OCI-LY7 (cell line): ENCODE measurements at regions not wholly inside any gene's neighbourhood (a gene's known extent, or its start where the extent isn't known, plus 50 kb on each side); places are given as distances from the start of the nearest gene placed in this dataset.

Experiments used
- BruUV-seq: library from RNA; stranded (reverse); fragments of 400-500 nt; replicated peaks from 2 replicates; lab custom pipeline; 2021; lab: Mats Ljungman, UMichigan
- CTCF ChIA-PET: fragments of 300-600 bp; sonication (Branson Sonifier 250); formaldehyde crosslinking; loops from one replicate; lab custom pipeline; 2022; ENCODE audit warnings: antibody characterized with exemption; ENCODE audit not compliant: unreplicated experiment; lab: Charles Lee
- POLR2A ChIA-PET: fragments of 300-600 bp; sonication (Branson Sonifier 250); formaldehyde crosslinking; loops from one replicate; lab custom pipeline; 2022; ENCODE audit warnings: antibody characterized with exemption; lab: Charles Lee
- DNase-seq: peaks from one replicate; pipeline ENCODE4 v3.0.0-alpha.2; 2015; ENCODE audit warnings: low spot score
- H2AFZ ChIP-seq: fragments of 200-600 bp; sonication (generic), shearing (Covaris generic); 2 replicates; pipeline ENCODE4 v1.6.1; 2014; ENCODE audit warnings: mild to moderate bottlenecking, antibody characterized with exemption, low read length, moderate library complexity
- H3K27ac ChIP-seq: fragments of 200-600 bp; sonication (generic); 2 replicates; pipeline ENCODE4 v1.5.1; 2014; ENCODE audit warnings: mixed run types, low read depth, mild to moderate bottlenecking, moderate library complexity, low read length, inconsistent platforms; ENCODE audit not compliant: poor library complexity, severe bottlenecking
- H3K36me3 ChIP-seq: fragments of 200-600 bp; sonication (generic); 2 replicates; pipeline ENCODE4 v1.6.1; 2014; ENCODE audit warnings: mild to moderate bottlenecking, antibody characterized with exemption, low read length, moderate library complexity, mixed read lengths; ENCODE audit not compliant: insufficient read depth
- H3K4me1 ChIP-seq: fragments of 200-600 bp; sonication (generic); 2 replicates; pipeline ENCODE4 v1.5.1; 2014; ENCODE audit warnings: mild to moderate bottlenecking, low read length; ENCODE audit not compliant: insufficient read depth, poor library complexity, severe bottlenecking
- H3K4me2 ChIP-seq: fragments of 200-600 bp; sonication (generic); 2 replicates; pipeline ENCODE4 v1.6.1; 2014; ENCODE audit warnings: mild to moderate bottlenecking, low read length
- H3K4me3 ChIP-seq: fragments of 200-600 bp; sonication (generic); 2 replicates; pipeline ENCODE4 v1.5.1; 2014; ENCODE audit warnings: mild to moderate bottlenecking, low read depth, low read length; ENCODE audit not compliant: poor library complexity, severe bottlenecking
- H3K79me2 ChIP-seq: fragments of 200-600 bp; sonication (generic); 2 replicates; pipeline ENCODE4 v1.6.1; 2016; ENCODE audit warnings: low read depth, mild to moderate bottlenecking, low read length, moderate library complexity, mixed read lengths; ENCODE audit not compliant: insufficient read depth
- H3K9me2 ChIP-seq: fragments of 200-600 bp; sonication (generic); 2 replicates; pipeline ENCODE4 v1.6.1; 2016; ENCODE audit warnings: mild to moderate bottlenecking, low read length, mixed read lengths; ENCODE audit not compliant: insufficient read depth
- H3K9me3 ChIP-seq: fragments of 200-600 bp; sonication (generic); 2 replicates; pipeline ENCODE4 v1.6.1; 2014; ENCODE audit warnings: mild to moderate bottlenecking, mixed run types, low read length, mixed read lengths
- H4K20me1 ChIP-seq: fragments of 200-600 bp; sonication (generic); 2 replicates; pipeline ENCODE4 v1.6.1; 2014; ENCODE audit warnings: mild to moderate bottlenecking, antibody characterized with exemption, low read length, moderate library complexity, mixed read lengths; ENCODE audit not compliant: insufficient read depth
- EZH2phosphoT487 ChIP-seq: fragments of 200-600 bp; sonication (generic); IDR thresholded peaks from 2 replicates; pipeline ENCODE4 v1.6.1; 2018; ENCODE audit warnings: low read depth, borderline replicate concordance, mild to moderate bottlenecking, mixed run types, antibody characterized with exemption, low read length, moderate library complexity, mixed read lengths
- intact Hi-C: fragments of 100-400 bp; cut with micrococcal nuclease; formaldehyde crosslinking; loops from one replicate; pipeline ENCODE4 v1.10.0; 2022; ENCODE audit not compliant: unreplicated experiment
- TF ChIP-seq, protein P1 (sequence below): fragments of 200-600 bp; sonication (generic); conservative IDR thresholded peaks from 2 replicates; pipeline ENCODE4 v1.5.1; 2014; ENCODE audit warnings: mild to moderate bottlenecking, antibody characterized with exemption, low read length, moderate library complexity, mixed read lengths

DNA sequence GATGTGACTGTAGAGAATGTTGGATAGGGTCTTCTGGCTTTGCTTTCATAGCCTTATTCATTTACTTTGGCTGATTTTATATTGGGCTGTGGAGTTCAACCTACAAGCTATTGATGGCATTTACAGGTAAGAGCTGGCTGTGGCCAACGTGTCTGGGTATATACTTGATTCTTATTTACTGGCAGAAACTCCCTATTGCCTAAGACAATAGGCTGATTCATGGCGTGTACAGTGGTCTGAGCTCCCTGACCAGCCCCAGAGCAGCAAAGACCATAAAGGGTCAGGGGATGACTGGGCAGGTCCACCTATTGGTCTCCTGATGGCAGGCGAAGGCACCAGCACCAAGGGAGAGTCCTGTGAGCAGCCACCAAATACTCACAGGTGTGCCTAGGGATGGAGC, 190.2 kb upstream of the DMRTA1 start:
- Histone ChIP-seq H3K36me3 (no peaks in the 10 kb centered on the region), H3K27ac (no peak overlapping the region), H3K4me2 (no peak overlapping the region), H3K4me1 (no peaks in the 10 kb centered on the region), H3K79me2 (no peaks in the 10 kb centered on the region), H4K20me1 (no peaks in the 10 kb centered on the region), H2AFZ (no peak overlapping the region), H3K9me2 (no peaks in the 10 kb centered on the region), H3K9me3 (0 out of 2 replicates have a peak, but pooled peaks cover 11% of the 10 kb centered on the region), H3K4me3 (no peak overlapping the region)
- ChIA-PET CTCF (interaction anchor here (0.6 kb wide), 1 partner anchor 13 kb away, joined by 3 read pairs; no protein-coding TSS in a partner anchor), POLR2A (interaction anchor here (1.0 kb wide), 1 partner anchor 157 kb away, joined by 3 read pairs; no protein-coding TSS in a partner anchor)
- no TSS peak for BruUV-seq
- intact Hi-C loops, result no loop called here
- DNase-seq, result no peak
- no peak for TF ChIP-seq EZH2phosphoT487
- TF ChIP-seq, protein P1, sequence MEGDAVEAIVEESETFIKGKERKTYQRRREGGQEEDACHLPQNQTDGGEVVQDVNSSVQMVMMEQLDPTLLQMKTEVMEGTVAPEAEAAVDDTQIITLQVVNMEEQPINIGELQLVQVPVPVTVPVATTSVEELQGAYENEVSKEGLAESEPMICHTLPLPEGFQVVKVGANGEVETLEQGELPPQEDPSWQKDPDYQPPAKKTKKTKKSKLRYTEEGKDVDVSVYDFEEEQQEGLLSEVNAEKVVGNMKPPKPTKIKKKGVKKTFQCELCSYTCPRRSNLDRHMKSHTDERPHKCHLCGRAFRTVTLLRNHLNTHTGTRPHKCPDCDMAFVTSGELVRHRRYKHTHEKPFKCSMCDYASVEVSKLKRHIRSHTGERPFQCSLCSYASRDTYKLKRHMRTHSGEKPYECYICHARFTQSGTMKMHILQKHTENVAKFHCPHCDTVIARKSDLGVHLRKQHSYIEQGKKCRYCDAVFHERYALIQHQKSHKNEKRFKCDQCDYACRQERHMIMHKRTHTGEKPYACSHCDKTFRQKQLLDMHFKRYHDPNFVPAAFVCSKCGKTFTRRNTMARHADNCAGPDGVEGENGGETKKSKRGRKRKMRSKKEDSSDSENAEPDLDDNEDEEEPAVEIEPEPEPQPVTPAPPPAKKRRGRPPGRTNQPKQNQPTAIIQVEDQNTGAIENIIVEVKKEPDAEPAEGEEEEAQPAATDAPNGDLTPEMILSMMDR, result no peak

DNA sequence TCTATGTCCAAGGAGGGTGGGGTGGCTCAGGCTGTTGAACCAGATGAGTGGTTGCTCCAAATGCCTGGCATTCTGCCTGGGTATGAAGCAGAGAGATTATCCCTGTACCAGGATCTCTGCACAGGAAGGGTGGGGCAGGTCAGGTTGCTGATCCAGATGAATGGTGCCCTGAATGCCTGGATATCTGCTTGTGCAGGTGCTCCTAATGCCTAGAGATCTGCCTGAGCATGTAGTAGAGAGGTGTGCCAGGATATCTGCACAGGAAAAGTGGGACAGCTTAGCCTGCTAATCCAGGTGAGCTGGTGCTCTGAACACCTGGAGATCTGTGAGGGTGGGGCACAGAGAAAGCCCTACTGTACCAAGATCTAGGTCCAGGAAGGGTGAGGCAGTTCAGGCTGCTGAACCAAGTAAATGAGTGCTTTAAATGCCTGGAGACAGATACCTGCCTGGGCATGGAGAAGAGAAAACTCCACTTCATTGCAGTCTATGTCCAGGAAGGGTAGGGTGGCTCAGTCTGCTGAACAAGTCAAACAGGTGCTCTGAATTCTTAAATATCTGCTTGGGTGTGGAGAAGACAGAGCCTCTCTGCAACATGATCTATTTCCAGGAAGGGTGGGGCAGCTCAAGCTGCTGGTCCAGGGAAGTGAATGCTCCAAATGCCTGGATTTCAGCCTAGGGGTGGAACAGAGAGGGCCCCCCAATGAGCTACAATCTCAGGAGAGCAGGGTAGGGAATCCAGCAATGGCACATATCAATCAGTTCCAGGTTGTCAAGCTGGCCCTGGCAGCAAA, 189.4 kb upstream of the DMRTA1 start:
- Histone ChIP-seq H3K79me2 (no peaks in the 10 kb centered on the region), H3K4me3 (no peak overlapping the region), H3K4me1 (no peaks in the 10 kb centered on the region), H3K9me3 (0 out of 2 replicates have a peak, but pooled peaks cover 11% of the 10 kb centered on the region), H3K36me3 (no peaks in the 10 kb centered on the region), H2AFZ (no peak overlapping the region), H4K20me1 (no peaks in the 10 kb centered on the region), H3K27ac (no peak overlapping the region), H3K9me2 (no peaks in the 10 kb centered on the region), H3K4me2 (no peak overlapping the region)
- CTCF ChIA-PET, result no interaction called here
- no TSS peak for BruUV-seq
- POLR2A ChIA-PET, result no interaction called here
- no peak for DNase-seq
- TF ChIP-seq, protein P1, result no peak
- TF ChIP-seq EZH2phosphoT487, result no peak
- intact Hi-C loops, result no loop called here

DNA sequence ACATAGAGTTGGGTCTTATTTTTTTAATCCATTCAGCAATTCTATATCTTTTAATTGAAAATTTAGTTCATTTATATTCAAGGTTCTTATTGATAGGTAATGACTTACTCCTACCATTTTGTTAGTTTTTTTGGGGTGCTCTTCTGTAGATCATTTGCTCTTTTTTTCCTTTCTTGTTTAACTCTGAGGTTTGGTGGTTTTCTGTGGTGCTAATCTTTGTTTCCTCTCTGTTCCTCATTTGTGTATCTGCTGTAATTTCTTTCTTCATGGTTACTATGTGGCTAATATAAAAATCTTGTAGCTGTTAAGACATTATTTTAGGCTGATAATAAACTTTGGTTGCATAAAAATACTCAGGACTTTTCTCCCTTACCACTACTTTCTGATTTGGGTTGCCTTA, 181.6 kb upstream of the DMRTA1 start:
- H3K4me1 ChIP-seq, result no peaks in the 10 kb centered on the region
- H3K4me2 ChIP-seq, result no peak overlapping the region
- CTCF ChIA-PET, result no interaction called here
- no peak overlapping the region for H3K27ac ChIP-seq
- H2AFZ ChIP-seq, result no peak overlapping the region
- POLR2A ChIA-PET, result no interaction called here
- no peaks in the 10 kb centered on the region for H4K20me1 ChIP-seq
- no peaks in the 10 kb centered on the region for H3K79me2 ChIP-seq
- no peaks in the 10 kb centered on the region for H3K9me2 ChIP-seq
- H3K9me3 ChIP-seq, result peaks cover 3% of the 10 kb centered on the region; the same call in 1 of the 2 replicates
- no peak for DNase-seq
- intact Hi-C loops, result no loop called here
- no TSS peak for BruUV-seq
- TF ChIP-seq, protein P1, result no peak
- TF ChIP-seq EZH2phosphoT487, result no peak
- no peaks in the 10 kb centered on the region for H3K36me3 ChIP-seq
- no peak overlapping the region for H3K4me3 ChIP-seq
